C4-2B (cell line): ENCODE measurements at regions not wholly inside any gene's neighbourhood (a gene's known extent, or its start where the extent isn't known, plus 50 kb on each side); places are given as distances from the start of the nearest gene placed in this dataset.

ENCODE experiments used
- H3K27ac ChIP-seq: fragments of 450-650 bp; 2 replicates; pipeline ENCODE4 v1.5.1; 2017
- CTCF ChIP-seq: fragments of 450-650 bp; conservative IDR thresholded peaks from 2 replicates; pipeline ENCODE4 v1.5.1; 2017; ENCODE audit warnings: mild to moderate bottlenecking
- ZFX ChIP-seq: fragments of 450-650 bp; IDR thresholded peaks from 2 replicates; pipeline ENCODE4 v1.6.1; 2017

GRCh38 chr17:10936931-10937330, 99.0 kb upstream of the PIRT start:
- TF ChIP-seq ZFX (no peak), CTCF (no peak)

DNA sequence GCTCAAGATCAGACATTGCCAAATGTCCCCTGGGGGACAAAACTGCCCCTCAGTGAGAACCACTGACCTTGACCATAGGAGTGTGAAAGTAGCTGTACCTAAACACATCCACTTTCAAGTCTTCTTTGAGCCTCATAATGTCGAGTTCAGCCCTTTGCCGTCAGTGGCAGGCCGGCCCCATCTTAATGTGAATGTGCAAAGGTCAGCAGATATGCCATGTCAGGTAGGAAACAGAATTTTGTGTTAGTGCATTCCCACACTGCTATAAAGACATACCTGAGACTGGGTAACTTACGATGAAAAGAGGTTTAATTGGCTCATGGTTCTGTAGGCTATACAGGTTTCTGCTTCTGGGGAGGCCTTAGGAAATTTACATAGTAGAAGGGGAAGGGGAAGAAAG, 95.1 kb upstream of the PIRT start:
- no peak overlapping the region for H3K27ac ChIP-seq
- no peak for TF ChIP-seq CTCF
- TF ChIP-seq ZFX = no peak

More at GRCh38 chr17:10936931-10937330, 99.0 kb upstream of the PIRT start:
- H3K27ac ChIP-seq = no peak overlapping the region

DNA sequence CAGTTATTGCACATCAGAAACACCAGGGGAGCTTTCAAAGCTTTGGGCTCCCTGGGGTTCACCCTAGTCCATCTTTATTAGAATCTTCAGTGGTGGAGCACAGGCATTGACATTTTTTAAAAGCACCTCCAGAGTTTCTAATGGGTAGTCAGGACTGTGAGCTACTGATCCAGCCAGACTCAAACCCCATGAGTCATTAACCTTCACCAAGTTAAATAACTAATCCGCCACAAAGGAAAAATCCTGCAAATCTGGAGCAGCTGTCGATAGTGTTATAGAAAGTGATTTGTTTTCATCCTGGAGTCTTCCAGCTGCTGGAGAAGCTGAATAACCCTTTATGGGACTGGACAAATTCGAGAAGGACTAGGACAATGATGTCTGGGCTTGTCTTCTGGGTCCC, 93.2 kb upstream of the PIRT start:
- no peak overlapping the region for H3K27ac ChIP-seq
- TF ChIP-seq CTCF (no peak), ZFX (no peak)

DNA sequence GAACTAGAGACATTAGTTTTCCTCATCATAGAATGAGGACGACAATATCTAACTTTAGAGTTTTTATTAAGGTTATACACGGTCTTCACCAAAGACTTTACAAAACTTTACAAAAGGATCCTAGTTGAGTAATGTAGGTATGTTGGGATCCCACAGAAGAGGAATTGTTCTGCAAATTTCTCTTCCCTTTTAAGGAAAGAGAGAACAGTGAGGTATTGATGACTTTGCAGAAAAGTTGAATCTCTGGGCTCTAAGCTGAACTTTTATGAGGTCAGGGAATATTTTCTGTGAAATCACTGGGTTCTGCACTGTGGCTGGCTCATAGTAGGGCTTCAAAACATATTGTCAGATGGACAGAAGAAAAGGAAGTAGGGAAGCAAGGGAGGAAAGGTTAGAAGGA, 89.8 kb upstream of the PIRT start:
- H3K27ac ChIP-seq = no peak overlapping the region
- TF ChIP-seq ZFX (no peak), CTCF (no peak)

DNA sequence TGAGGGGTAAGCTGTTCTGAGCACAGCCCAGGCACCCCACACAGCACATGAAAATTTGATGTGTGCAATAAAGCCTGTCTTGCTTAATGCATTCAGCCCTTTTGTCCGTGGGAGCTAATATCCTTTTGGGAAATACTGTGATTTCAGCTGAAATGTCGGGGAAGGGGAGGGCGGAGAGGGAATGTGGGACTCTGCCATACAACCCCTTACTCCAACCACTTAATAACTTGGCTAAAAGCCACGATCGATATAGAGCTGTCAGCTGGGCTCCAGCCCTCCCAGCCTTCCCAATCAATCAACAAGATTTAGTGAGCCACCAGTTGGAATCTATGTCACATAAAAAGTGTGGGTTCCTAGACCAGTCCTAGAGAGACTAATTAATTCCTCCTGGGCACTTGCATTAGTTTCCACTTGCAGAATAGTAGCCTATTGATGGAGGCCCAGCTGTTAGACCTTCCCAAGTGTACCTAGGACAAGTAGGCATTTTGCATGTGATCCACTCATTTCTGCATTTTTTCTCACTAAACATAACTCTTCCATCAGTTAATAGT, 82.7 kb upstream of the PIRT start:
- H3K27ac ChIP-seq = no peak overlapping the region
- TF ChIP-seq ZFX (no peak), CTCF (no peak)

DNA sequence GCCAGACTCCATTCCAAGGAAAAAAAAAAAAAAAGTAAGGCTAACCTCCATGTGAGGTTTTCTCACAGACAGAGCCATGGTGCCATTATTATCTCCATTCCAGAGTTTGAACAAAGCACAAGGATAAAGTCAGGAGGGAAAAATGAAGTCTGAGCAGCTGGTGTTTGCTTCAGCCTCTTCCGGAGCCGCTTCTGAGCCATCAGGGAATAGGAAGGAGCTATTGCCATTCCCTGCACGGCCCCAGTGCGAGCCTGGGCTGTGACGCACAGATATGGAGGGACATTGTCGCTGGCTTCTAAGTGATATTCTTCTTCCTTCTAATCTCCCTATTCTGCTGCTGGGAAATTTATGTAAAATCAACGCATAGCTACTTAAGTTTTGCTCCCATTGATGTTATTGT, 69.5 kb upstream of the PIRT start:
- TF ChIP-seq ZFX = no peak
- no peak for TF ChIP-seq CTCF
- no peak overlapping the region for H3K27ac ChIP-seq

- no peak overlapping the region for H3K27ac ChIP-seq
- no peak for TF ChIP-seq ZFX
- no peak for TF ChIP-seq CTCF
Measured at GRCh38 chr17:10899281-10899680, 61.4 kb upstream of the PIRT start.
